ENCODE measurements at regions not wholly inside any gene's neighbourhood (a gene's known extent, or its start where the extent isn't known, plus 50 kb on each side); places are given as distances from the start of the nearest gene placed in this dataset.

DNA sequence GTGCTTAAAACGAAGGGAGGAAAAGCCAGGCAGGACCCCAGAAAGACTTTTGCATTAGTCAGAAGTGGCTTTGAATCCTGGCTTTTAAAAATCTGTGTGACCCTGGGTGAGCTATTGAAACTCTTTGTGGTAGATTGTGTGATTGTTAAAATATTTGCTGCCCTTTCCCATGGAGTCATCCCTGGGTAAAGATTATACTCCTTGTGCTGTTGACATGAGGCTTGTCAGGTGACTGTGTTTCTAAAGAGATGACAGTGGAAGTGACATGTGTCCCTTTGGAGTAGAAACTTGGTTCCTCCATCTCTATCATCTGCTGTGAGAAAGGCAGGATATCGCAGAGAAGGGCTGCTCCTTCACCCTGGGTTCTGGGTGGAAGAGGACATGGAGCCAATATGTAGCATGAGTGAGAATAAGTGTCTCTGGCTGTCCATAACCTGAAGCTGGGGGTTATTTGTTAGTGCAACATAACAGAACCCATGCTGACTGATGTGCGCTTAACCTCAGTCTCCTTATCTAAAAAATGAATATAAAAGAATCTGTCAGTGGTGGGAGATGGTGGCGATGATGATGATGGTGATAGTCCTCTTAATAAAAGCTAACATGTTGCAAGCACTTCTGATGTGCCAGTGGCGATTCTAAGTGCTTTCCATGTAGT, 187.6 kb downstream of the RHOU start (continued):
- TF ChIP-seq, protein P1, sequence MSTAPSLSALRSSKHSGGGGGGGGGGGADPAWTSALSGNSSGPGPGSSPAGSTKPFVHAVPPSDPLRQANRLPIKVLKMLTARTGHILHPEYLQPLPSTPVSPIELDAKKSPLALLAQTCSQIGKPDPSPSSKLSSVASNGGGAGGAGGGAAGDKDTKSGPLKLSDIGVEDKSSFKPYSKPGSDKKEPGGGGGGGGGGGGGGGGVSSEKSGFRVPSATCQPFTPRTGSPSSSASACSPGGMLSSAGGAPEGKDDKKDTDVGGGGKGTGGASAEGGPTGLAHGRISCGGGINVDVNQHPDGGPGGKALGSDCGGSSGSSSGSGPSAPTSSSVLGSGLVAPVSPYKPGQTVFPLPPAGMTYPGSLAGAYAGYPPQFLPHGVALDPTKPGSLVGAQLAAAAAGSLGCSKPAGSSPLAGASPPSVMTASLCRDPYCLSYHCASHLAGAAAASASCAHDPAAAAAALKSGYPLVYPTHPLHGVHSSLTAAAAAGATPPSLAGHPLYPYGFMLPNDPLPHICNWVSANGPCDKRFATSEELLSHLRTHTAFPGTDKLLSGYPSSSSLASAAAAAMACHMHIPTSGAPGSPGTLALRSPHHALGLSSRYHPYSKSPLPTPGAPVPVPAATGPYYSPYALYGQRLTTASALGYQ (CRISPR knock-in tag; IDR thresholded peaks at IDR 0.05): no peak
- TF ChIP-seq ZNF143 (CRISPR knock-in tag; IDR thresholded peaks at IDR 0.05): no peak
- TF ChIP-seq CCAR2 (optimal IDR thresholded peaks at IDR 0.05; ENCODE audit: low read depth, low read length): no peak
- TF ChIP-seq ZNF446 (CRISPR knock-in tag; IDR thresholded peaks at IDR 0.05): no peak
- no peak for TF ChIP-seq ZSCAN12 (CRISPR knock-in tag; IDR thresholded peaks at IDR 0.05)
- no peak for TF ChIP-seq ZNF274 (CRISPR knock-in tag; IDR thresholded peaks at IDR 0.05)
- TF ChIP-seq ZFP36 (IDR thresholded peaks at IDR 0.05; ENCODE audit: borderline replicate concordance, low read depth, low read length, partially characterized antibody): no peak
- TF ChIP-seq PHF5A (CRISPR knock-in tag; IDR thresholded peaks at IDR 0.05; ENCODE audit: low read depth, unreplicated experiment): no peak
- TF ChIP-seq ATM (IDR thresholded peaks at IDR 0.05; ENCODE audit: borderline replicate concordance): no peak
- no peak for TF ChIP-seq AGO2 (optimal IDR thresholded peaks at IDR 0.05; ENCODE audit: low read depth, low read length)
- TF ChIP-seq, protein P2, sequence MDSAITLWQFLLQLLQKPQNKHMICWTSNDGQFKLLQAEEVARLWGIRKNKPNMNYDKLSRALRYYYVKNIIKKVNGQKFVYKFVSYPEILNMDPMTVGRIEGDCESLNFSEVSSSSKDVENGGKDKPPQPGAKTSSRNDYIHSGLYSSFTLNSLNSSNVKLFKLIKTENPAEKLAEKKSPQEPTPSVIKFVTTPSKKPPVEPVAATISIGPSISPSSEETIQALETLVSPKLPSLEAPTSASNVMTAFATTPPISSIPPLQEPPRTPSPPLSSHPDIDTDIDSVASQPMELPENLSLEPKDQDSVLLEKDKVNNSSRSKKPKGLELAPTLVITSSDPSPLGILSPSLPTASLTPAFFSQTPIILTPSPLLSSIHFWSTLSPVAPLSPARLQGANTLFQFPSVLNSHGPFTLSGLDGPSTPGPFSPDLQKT (CRISPR knock-in tag; IDR thresholded peaks at IDR 0.05; ENCODE audit: borderline replicate concordance): no peak
- no peak for TF ChIP-seq CEBPB (IDR thresholded peaks at IDR 0.05; ENCODE audit: borderline replicate concordance, low read depth, low read length)
- no peak for TF ChIP-seq REL (CRISPR knock-in tag; conservative IDR thresholded peaks at IDR 0.05)
- TF ChIP-seq ZNF724P (CRISPR knock-in tag; IDR thresholded peaks at IDR 0.05; ENCODE audit: borderline replicate concordance): no peak
- no peak for TF ChIP-seq ZNF263 (CRISPR knock-in tag; IDR thresholded peaks at IDR 0.05)
- no peak for TF ChIP-seq ZNF83 (CRISPR knock-in tag; IDR thresholded peaks at IDR 0.05; ENCODE audit: borderline replicate concordance)
- TF ChIP-seq NR2F2 (IDR thresholded peaks at IDR 0.05; ENCODE audit: borderline replicate concordance, low read depth): no peak
- no peak for TF ChIP-seq HMGA1 (CRISPR knock-in tag; conservative IDR thresholded peaks at IDR 0.05)
- no peak for TF ChIP-seq SYNCRIP (IDR thresholded peaks at IDR 0.05; ENCODE audit: insufficient read depth, low read depth, low read length)
- no peak for TF ChIP-seq FOXO4 (CRISPR knock-in tag; conservative IDR thresholded peaks at IDR 0.05)
- TF ChIP-seq MEF2D (CRISPR knock-in tag; IDR thresholded peaks at IDR 0.05): no peak
- no peak for TF ChIP-seq RAD51 (IDR thresholded peaks at IDR 0.05; ENCODE audit: borderline replicate concordance)
- no peak for TF ChIP-seq HDAC6 (IDR thresholded peaks at IDR 0.05; ENCODE audit: low read depth, low read length)
- no peak for TF ChIP-seq ZNF562 (CRISPR knock-in tag; IDR thresholded peaks at IDR 0.05; ENCODE audit: borderline replicate concordance)
- peak; percentile 96 for TF ChIP-seq ZKSCAN5 (CRISPR knock-in tag; IDR thresholded peaks at IDR 0.05)
- TF ChIP-seq ZNF17 (CRISPR knock-in tag; IDR thresholded peaks at IDR 0.05): no peak
- TF ChIP-seq TBX2 (CRISPR knock-in tag; IDR thresholded peaks at IDR 0.05; ENCODE audit: borderline replicate concordance): no peak
- TF ChIP-seq AKAP8 (CRISPR knock-in tag; IDR thresholded peaks at IDR 0.05): no peak
- TF ChIP-seq SAFB2 (CRISPR knock-in tag; IDR thresholded peaks at IDR 0.05; ENCODE audit: borderline replicate concordance, low read depth): no peak

Measured in HepG2 (cell line).